IMR-90 (cell line): ENCODE measurements at regions not wholly inside any gene's neighbourhood (a gene's known extent, or its start where the extent isn't known, plus 50 kb on each side); places are given as distances from the start of the nearest gene placed in this dataset.

Experiments used
- ATAC-seq: fragments of 200-7000 bp; cut with Tn5 transposase; 2 replicates; pipeline ENCODE4 v1.9.1; 2020; ENCODE audit warnings: low read depth, mild to moderate bottlenecking, moderate library complexity
- BruUV-seq: library from RNA; stranded (reverse); fragments of 400-500 nt; replicated peaks from 2 replicates; lab custom pipeline; 2021; lab: Mats Ljungman, UMichigan
- CTCF ChIA-PET: fragments of 300-600 bp; formaldehyde crosslinking; extraction: SDS; loops from one replicate; lab custom pipeline; 2021; ENCODE audit warnings: antibody characterized with exemption; lab: Yijun Ruan, JAX
- POLR2A ChIA-PET: fragments of 300-600 bp; sonication (Branson Sonifier 250); formaldehyde crosslinking; loops from one replicate; lab custom pipeline; 2022; ENCODE audit warnings: antibody characterized with exemption; ENCODE audit not compliant: unreplicated experiment; lab: Charles Lee
- DNase-seq: peaks from one replicate; pipeline ENCODE4 v3.0.0; 2013
- H2AFZ ChIP-seq: replicated peaks from 2 replicates; pipeline ENCODE3; 2013; ENCODE audit warnings: low read length, mild to moderate bottlenecking; ENCODE audit not compliant: poor library complexity
- H2AK5ac ChIP-seq: 2 replicates; pipeline ENCODE4 v1.6.1; 2013; ENCODE audit warnings: low read depth, low read length, inconsistent platforms
- H2AK9ac ChIP-seq: replicated peaks from 2 replicates; pipeline ENCODE3; 2013; ENCODE audit warnings: mild to moderate bottlenecking, low read depth, low read length, moderate library complexity; ENCODE audit not compliant: poor library complexity
- H2BK120ac ChIP-seq: 2 replicates; pipeline ENCODE4 v1.6.1; 2013; ENCODE audit warnings: low read depth, low read length, inconsistent platforms
- H2BK15ac ChIP-seq: 3 replicates; pipeline ENCODE4 v1.6.1; 2013; ENCODE audit warnings: low read depth, low read length, inconsistent platforms
- H2BK20ac ChIP-seq: 2 replicates; pipeline ENCODE4 v1.6.1; 2013; ENCODE audit warnings: low read depth, mild to moderate bottlenecking, inconsistent platforms, low read length, moderate library complexity
- H2BK5ac ChIP-seq: 2 replicates; pipeline ENCODE4 v1.6.1; 2013; ENCODE audit warnings: mild to moderate bottlenecking, low read depth, low read length, inconsistent platforms; ENCODE audit not compliant: poor library complexity, severe bottlenecking
- H3K14ac ChIP-seq: replicated peaks from 2 replicates; pipeline ENCODE4 v1.6.1; 2013; ENCODE audit warnings: low read depth, low read length, inconsistent platforms
- H3K18ac ChIP-seq: 2 replicates; pipeline ENCODE4 v1.6.1; 2013; ENCODE audit warnings: low read depth, low read length, control low read depth
- H3K23ac ChIP-seq: 2 replicates; pipeline ENCODE4 v1.6.1; 2013; ENCODE audit warnings: low read depth, low read length, inconsistent platforms
- H3K27ac ChIP-seq: 2 replicates; pipeline ENCODE4 v1.5.1; 2013; ENCODE audit warnings: mild to moderate bottlenecking, control low read depth, low read length; ENCODE audit not compliant: insufficient read depth
- H3K27me3 ChIP-seq: 2 replicates; pipeline ENCODE4 v1.6.1; 2013; ENCODE audit warnings: low read length; ENCODE audit not compliant: control insufficient read depth, insufficient read depth
- H3K36me3 ChIP-seq: 2 replicates; pipeline ENCODE4 v1.6.1; 2013; ENCODE audit warnings: low read length, mixed read lengths; ENCODE audit not compliant: control insufficient read depth, insufficient read depth
- H3K4ac ChIP-seq: 2 replicates; pipeline ENCODE4 v1.6.1; 2013; ENCODE audit warnings: low read depth, low read length, inconsistent platforms
- H3K4me1 ChIP-seq: 2 replicates; pipeline ENCODE4 v1.6.1; 2013; ENCODE audit warnings: low read length, mixed read lengths; ENCODE audit not compliant: control insufficient read depth, insufficient read depth
- H3K4me2 ChIP-seq: 2 replicates; pipeline ENCODE4 v1.6.1; 2013; ENCODE audit warnings: low read depth, mild to moderate bottlenecking, control low read depth, low read length, moderate library complexity
- H3K4me3 ChIP-seq: 2 replicates; pipeline ENCODE4 v1.5.1; 2013; ENCODE audit warnings: low read depth, mild to moderate bottlenecking, control low read depth, low read length, moderate library complexity; ENCODE audit not compliant: insufficient read depth
- H3K56ac ChIP-seq: 2 replicates; pipeline ENCODE4 v1.6.1; 2013; ENCODE audit warnings: low read length, inconsistent platforms; ENCODE audit not compliant: insufficient read depth; ENCODE audit errors: extremely low read depth
- H3K79me1 ChIP-seq, 2 experiments: 2 replicates each; pipeline ENCODE4 v1.6.1; 2013; ENCODE audit warnings: low read length in 2 of 2, inconsistent platforms in 1 of 2, low read depth in 1 of 2
- H3K9ac ChIP-seq: 2 replicates; pipeline ENCODE4 v1.6.1; 2013; ENCODE audit warnings: low read depth, low read length, control low read depth
- H3K9me1 ChIP-seq: 2 replicates; pipeline ENCODE4 v1.6.1; 2013; ENCODE audit warnings: low read length, inconsistent platforms; ENCODE audit not compliant: insufficient read depth
- H3K9me3 ChIP-seq: 2 replicates; pipeline ENCODE4 v1.6.1; 2013; ENCODE audit warnings: low read length; ENCODE audit not compliant: control insufficient read depth, insufficient read depth
- H4K20me1 ChIP-seq: 2 replicates; pipeline ENCODE4 v1.6.1; 2013; ENCODE audit warnings: low read length, inconsistent platforms; ENCODE audit not compliant: insufficient read depth
- H4K5ac ChIP-seq: 2 replicates; pipeline ENCODE4 v1.6.1; 2013; ENCODE audit warnings: mild to moderate bottlenecking, low read depth, low read length, control low read depth
- H4K8ac ChIP-seq, 2 experiments: 2 replicates each; pipeline ENCODE4 v1.6.1; 2013; ENCODE audit warnings: low read depth in 2 of 2, low read length in 2 of 2, control low read depth in 1 of 2, inconsistent platforms in 1 of 2
- H4K91ac ChIP-seq: 2 replicates; pipeline ENCODE4 v1.6.1; 2013; ENCODE audit warnings: low read depth, low read length, inconsistent platforms; ENCODE audit not compliant: insufficient read depth
- BHLHE40 ChIP-seq: fragments of 150-350 bp; IDR thresholded peaks from 2 replicates; pipeline ENCODE4 v1.6.1; 2016; ENCODE audit warnings: mild to moderate bottlenecking, low read depth, low read length
- CEBPB ChIP-seq: IDR thresholded peaks from 2 replicates; pipeline ENCODE4 v1.6.1; 2012; ENCODE audit warnings: low read depth, low read length, improper control_type of control experiment
- CHD1 ChIP-seq: IDR thresholded peaks from 2 replicates; pipeline ENCODE4 v1.6.1; 2012; ENCODE audit warnings: low read depth, low read length, improper control_type of control experiment
- CTCF ChIP-seq: conservative IDR thresholded peaks from 2 replicates; pipeline ENCODE4 v1.5.1; 2012; ENCODE audit warnings: mild to moderate bottlenecking, low read depth, low read length, improper control_type of control experiment
- ELK1 ChIP-seq: fragments of 150-350 bp; IDR thresholded peaks from 2 replicates; pipeline ENCODE4 v1.6.1; 2016; ENCODE audit warnings: low read depth, mild to moderate bottlenecking, low read length, moderate library complexity, borderline replicate concordance
- FOS ChIP-seq: fragments of 150-350 bp; IDR thresholded peaks from 2 replicates; pipeline ENCODE4 v1.6.1; 2016; ENCODE audit warnings: low read depth, low read length
- MAZ ChIP-seq: IDR thresholded peaks from 2 replicates; pipeline ENCODE4 v1.6.1; 2012; ENCODE audit warnings: low read depth, mild to moderate bottlenecking, low read length, improper control_type of control experiment, moderate library complexity, borderline replicate concordance
- MXI1 ChIP-seq: IDR thresholded peaks from 2 replicates; pipeline ENCODE4 v1.6.1; 2012; ENCODE audit warnings: low read depth, mild to moderate bottlenecking, low read length, moderate library complexity, borderline replicate concordance
- NFE2L2 ChIP-seq: fragments of 150-350 bp; IDR thresholded peaks from 2 replicates; pipeline ENCODE4 v1.6.1; 2016; ENCODE audit warnings: low read depth, mild to moderate bottlenecking, low read length
- POLR2A ChIP-seq: IDR thresholded peaks from 2 replicates; pipeline ENCODE4 v1.6.1; 2012; ENCODE audit warnings: mild to moderate bottlenecking, low read depth, low read length
- RCOR1 ChIP-seq: IDR thresholded peaks from 2 replicates; pipeline ENCODE4 v1.6.1; 2012; ENCODE audit warnings: mild to moderate bottlenecking, low read length, improper control_type of control experiment; ENCODE audit not compliant: insufficient replicate concordance
- RFX5 ChIP-seq: IDR thresholded peaks from 2 replicates; pipeline ENCODE4 v1.8.0; 2012; ENCODE audit warnings: low read depth, mild to moderate bottlenecking, low read length, moderate library complexity
- SMC3 ChIP-seq: fragments of 150-350 bp; IDR thresholded peaks from 2 replicates; pipeline ENCODE4 v1.6.1; 2016; ENCODE audit warnings: low read depth, mild to moderate bottlenecking, antibody characterized with exemption, low read length, moderate library complexity
- USF2 ChIP-seq: fragments of 150-350 bp; IDR thresholded peaks from 2 replicates; pipeline ENCODE4 v1.6.1; 2017; ENCODE audit warnings: mild to moderate bottlenecking, antibody characterized with exemption, low read length, low read depth
- WGBS, 2 experiments: methylation state at CpG; one replicate each; pipeline versions ENCODE4 v1.1.5 to v1.1.7; 2013; ENCODE audit warnings: missing lambda C conversion rate in 2 of 2; ENCODE audit not compliant: insufficient read length in 1 of 2; ENCODE audit errors: extremely low coverage in 2 of 2; 5-methylcytosine and 5-hydroxymethylcytosine counted together
- dilution Hi-C: fragments of 300-500 bp; cut with HindIII; formaldehyde crosslinking; loops from one replicate; pipeline ENCODE4 v1.14.3; 2018; ENCODE audit warnings: low sequenced_read_pairs; ENCODE audit not compliant: unreplicated experiment
- in situ Hi-C: fragments of 300-500 bp; cut with MboI; formaldehyde crosslinking; loops from 3 replicates; pipeline ENCODE4 v1.14.3; 2019; ENCODE audit warnings: low sequenced_read_pairs, inconsistent platforms, mixed read lengths
- intact Hi-C: fragments of 100-400 bp; cut with micrococcal nuclease; formaldehyde crosslinking; loops from 2 replicates; pipeline ENCODE4 v1.10.0; 2022

- H3K27ac ChIP-seq = no peak overlapping the region
- no peak overlapping the region for H4K8ac ChIP-seq
- no TSS peak for BruUV-seq
- H3K36me3 ChIP-seq = no peaks in the 10 kb centered on the region
- DNase-seq (no peak), ATAC-seq (no peak)
- H2AFZ ChIP-seq = no peak overlapping the region
- TF ChIP-seq POLR2A = no peak
- no peak for TF ChIP-seq NFE2L2
- no peak for TF ChIP-seq CTCF
- TF ChIP-seq CHD1 = no peak
- TF ChIP-seq RFX5 = no peak
- no peak for TF ChIP-seq SMC3
- TF ChIP-seq ELK1 = no peak
- no peak for TF ChIP-seq RCOR1
- TF ChIP-seq MAZ = no peak
- no peak for TF ChIP-seq USF2
- TF ChIP-seq BHLHE40 = no peak
- TF ChIP-seq MXI1 = no peak
- no peak for TF ChIP-seq FOS
- TF ChIP-seq CEBPB = no peak
- no peak overlapping the region for H3K18ac ChIP-seq
- in situ Hi-C loops = no loop called here
- no peaks in the 10 kb centered on the region for H3K4me1 ChIP-seq
- no peak overlapping the region for H2AK9ac ChIP-seq
- no peak overlapping the region for H3K4me2 ChIP-seq
- no peak overlapping the region for H4K5ac ChIP-seq
- 0 out of 2 replicates have a peak, but pooled peaks cover 2% of the 10 kb centered on the region for H3K9me3 ChIP-seq
- H3K27me3 ChIP-seq = no peaks in the 10 kb centered on the region
- no peak overlapping the region for H3K9ac ChIP-seq
- intact Hi-C loops = no loop called here
- dilution Hi-C loops = no loop called here
- H2BK5ac ChIP-seq = no peak overlapping the region
- WGBS, 2 experiments = no CpG with 5 or more reads among the region's 2 CpGs
- H2BK20ac ChIP-seq = no peak overlapping the region
- ChIA-PET POLR2A (no interaction called here), CTCF (no interaction called here)
- no peak overlapping the region for H2BK120ac ChIP-seq
- H3K14ac ChIP-seq = no peak overlapping the region
- H3K4ac ChIP-seq = no peak overlapping the region
- H3K56ac ChIP-seq = no peak overlapping the region
- H4K91ac ChIP-seq = no peak overlapping the region
- no peak overlapping the region for H2AK5ac ChIP-seq
- H3K4me3 ChIP-seq = no peak overlapping the region
- no peaks in the 10 kb centered on the region for H4K20me1 ChIP-seq
- no peak overlapping the region for H2BK15ac ChIP-seq
- no peak overlapping the region for H3K23ac ChIP-seq
- no peaks in the 10 kb centered on the region for H3K79me1 ChIP-seq
- H3K9me1 ChIP-seq = no peaks in the 10 kb centered on the region
Observed at GRCh38 chr1:238568735-238569134, 678.0 kb upstream of the ZP4 start.
